ENCODE measurements at regions not wholly inside any gene's neighbourhood (a gene's known extent, or its start where the extent isn't known, plus 50 kb on each side); places are given as distances from the start of the nearest gene placed in this dataset.

GRCh38 chr6:168152306-168152963 lies 73.4 kb upstream of the FRMD1 start:
- ATAC-seq (ENCODE audit: low FRiP score in 2 of 2) (no peak), DNase-seq (no peak)
- TF ChIP-seq CTCF (IDR thresholded peaks at IDR 0.05) (no peak), POLR2A (IDR thresholded peaks at IDR 0.05) (no peak), EP300 (IDR thresholded peaks at IDR 0.05) (no peak), POLR2AphosphoS5 (IDR thresholded peaks at IDR 0.05) (no peak)
- H3K36me3 ChIP-seq, result no peaks in the 10 kb centered on the region
- no peaks in the 10 kb centered on the region for H3K27me3 ChIP-seq
- H3K4me3 ChIP-seq, result no peak overlapping the region
- peaks cover 0 to 1% (median 0%) of the 10 kb centered on the region in 4 donors for H3K4me1 ChIP-seq
- no peak overlapping the region for H3K27ac ChIP-seq
- H3K9me3 ChIP-seq, result no peaks in the 10 kb centered on the region
- WGBS, 2 donors, result 77% methylated on average over 17 to 18 of the region's 18 CpGs

DNA sequence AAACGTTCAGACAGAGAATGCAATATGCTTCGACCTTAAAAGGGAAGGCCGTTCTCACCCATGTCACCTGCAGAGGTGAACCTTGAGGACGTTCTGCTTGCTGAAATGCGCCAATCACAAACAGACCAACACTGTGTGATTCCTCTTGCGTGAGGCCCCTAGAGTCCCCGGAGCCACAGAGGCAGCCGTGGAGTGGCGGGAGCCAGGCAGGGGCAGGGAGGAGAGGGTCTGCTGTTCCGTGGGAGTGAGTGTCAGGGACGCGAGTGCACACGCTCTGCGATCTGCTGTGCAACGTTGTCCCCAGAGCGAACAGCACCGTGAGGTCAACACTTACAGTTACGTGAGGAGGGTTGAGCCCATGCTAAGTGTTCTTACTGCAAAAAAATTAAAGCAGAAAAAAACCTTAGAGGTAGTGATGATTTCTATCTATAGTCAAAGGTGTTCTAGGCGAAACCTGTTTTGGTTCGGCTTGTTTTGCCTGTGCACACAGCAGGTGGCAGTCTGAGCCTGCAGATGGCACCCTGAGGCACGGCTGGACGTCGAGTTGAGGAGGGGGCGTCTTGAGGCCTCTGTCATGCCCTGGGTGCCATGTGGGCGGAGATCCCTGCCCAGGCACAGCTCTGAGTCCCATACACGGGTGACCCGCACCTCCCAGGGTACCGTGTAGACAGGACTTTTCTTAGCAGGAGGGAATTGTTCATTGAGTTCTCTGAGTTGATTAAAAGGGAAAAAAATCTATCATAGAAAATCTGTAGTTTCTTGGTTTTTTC lies 71.7 kb upstream of the FRMD1 start:
- TF ChIP-seq EP300 (IDR thresholded peaks at IDR 0.05) (no peak), CTCF (IDR thresholded peaks at IDR 0.05) (peak in 3 of 6 experiments; percentile 37 to 49 (median 46))
- DNase-seq (peak; percentile 23 to 39), ATAC-seq (ENCODE audit: low FRiP score in 2 of 2) (peak in 1 of 2 donors; percentile 54)
- Histone ChIP-seq H3K27me3 (no peaks in the 10 kb centered on the region), H3K9me3 (no peaks in the 10 kb centered on the region), H3K36me3 (no peaks in the 10 kb centered on the region), H3K4me3 (no peak overlapping the region), H3K27ac (no peak overlapping the region), H3K4me1 (no peaks in the 10 kb centered on the region)
- 53 to 58% methylated on average over 23 to 28 of the region's 28 CpGs for WGBS, 2 donors

- Histone ChIP-seq H3K27me3 (no peaks in the 10 kb centered on the region), H3K9me3 (no peaks in the 10 kb centered on the region), H3K4me3 (no peak overlapping the region), H3K36me3 (no peaks in the 10 kb centered on the region), H3K4me1 (no peaks in the 10 kb centered on the region), H3K27ac (no peak overlapping the region)
- no peak for ATAC-seq (ENCODE audit: low FRiP score in 2 of 2)
- peak in 1 of 2 donors; percentile 40 for DNase-seq
- 70 to 73% methylated on average over 14 of the region's 14 CpGs for WGBS, 2 donors
- TF ChIP-seq EP300 (IDR thresholded peaks at IDR 0.05), result no peak
- TF ChIP-seq POLR2AphosphoS5 (IDR thresholded peaks at IDR 0.05), result no peak
Measured at GRCh38 chr6:168149015-168149414, 70.0 kb upstream of the FRMD1 start.

GRCh38 chr6:168148231-168148849 lies 69.3 kb upstream of the FRMD1 start:
- 81 to 86% methylated on average over 14 of the region's 14 CpGs for WGBS, 2 donors
- Histone ChIP-seq H3K36me3 (no peaks in the 10 kb centered on the region), H3K4me3 (no peak overlapping the region), H3K9me3 (no peaks in the 10 kb centered on the region), H3K27ac (no peak overlapping the region), H3K4me1 (no peaks in the 10 kb centered on the region), H3K27me3 (no peaks in the 10 kb centered on the region)
- TF ChIP-seq POLR2AphosphoS5 (IDR thresholded peaks at IDR 0.05), result no peak
- no peak for TF ChIP-seq CTCF (IDR thresholded peaks at IDR 0.05)
- TF ChIP-seq POLR2A (IDR thresholded peaks at IDR 0.05), result no peak
- TF ChIP-seq EP300 (IDR thresholded peaks at IDR 0.05), result no peak
- DNase-seq (no peak), ATAC-seq (ENCODE audit: low FRiP score in 2 of 2) (no peak)

DNA sequence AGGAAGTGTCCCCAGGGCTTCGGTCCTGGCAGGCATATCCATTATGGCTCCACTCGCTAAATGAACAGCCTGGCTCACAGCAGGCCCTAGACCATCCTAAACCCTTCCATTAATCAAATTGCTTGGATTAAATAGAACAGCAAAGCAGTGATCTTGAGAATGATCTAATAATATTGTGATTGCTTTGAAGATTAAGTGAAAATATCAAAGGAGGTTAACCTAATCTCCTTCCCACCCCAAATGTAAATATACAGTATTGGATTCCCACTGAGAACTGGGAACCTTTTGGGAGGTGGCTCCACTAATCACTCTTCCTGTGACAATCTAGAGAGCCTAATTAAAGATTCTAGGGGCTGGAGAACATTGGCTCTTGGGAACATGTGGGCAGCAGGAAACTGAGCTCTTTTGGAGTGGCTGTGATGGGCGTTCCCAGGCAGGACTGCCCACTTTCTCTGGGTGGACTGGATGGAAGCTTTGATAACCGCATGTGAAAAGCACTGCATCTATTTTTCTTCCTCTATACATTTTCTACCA lies 68.3 kb upstream of the FRMD1 start:
- Histone ChIP-seq H3K36me3 (no peaks in the 10 kb centered on the region), H3K9me3 (no peaks in the 10 kb centered on the region), H3K27ac (no peak overlapping the region), H3K4me1 (no peaks in the 10 kb centered on the region), H3K27me3 (no peaks in the 10 kb centered on the region), H3K4me3 (no peak overlapping the region)
- DNase-seq (no peak), ATAC-seq (ENCODE audit: low FRiP score in 2 of 2) (no peak)
- TF ChIP-seq CTCF (IDR thresholded peaks at IDR 0.05), result no peak
- no peak for TF ChIP-seq EP300 (IDR thresholded peaks at IDR 0.05)
- TF ChIP-seq POLR2A (IDR thresholded peaks at IDR 0.05), result no peak
- TF ChIP-seq POLR2AphosphoS5 (IDR thresholded peaks at IDR 0.05), result no peak
- WGBS, 2 donors, result 47 to 67% methylated on average over 4 of the region's 4 CpGs
